GM10266 (cell line): ENCODE measurements at regions not wholly inside any gene's neighbourhood (a gene's known extent, or its start where the extent isn't known, plus 50 kb on each side); places are given as distances from the start of the nearest gene placed in this dataset.

Experiments
- DNase-seq: peaks from one replicate; pipeline ENCODE4 v3.0.0; 2012; ENCODE audit errors: extremely low spot score
- TF ChIP-seq, protein P1 (sequence below): IDR thresholded peaks from 2 replicates; pipeline ENCODE4 v1.5.1; 2012; ENCODE audit warnings: mild to moderate bottlenecking, low read depth; ENCODE audit not compliant: control insufficient read depth, insufficient read depth; ENCODE audit errors: missing control alignments

DNA sequence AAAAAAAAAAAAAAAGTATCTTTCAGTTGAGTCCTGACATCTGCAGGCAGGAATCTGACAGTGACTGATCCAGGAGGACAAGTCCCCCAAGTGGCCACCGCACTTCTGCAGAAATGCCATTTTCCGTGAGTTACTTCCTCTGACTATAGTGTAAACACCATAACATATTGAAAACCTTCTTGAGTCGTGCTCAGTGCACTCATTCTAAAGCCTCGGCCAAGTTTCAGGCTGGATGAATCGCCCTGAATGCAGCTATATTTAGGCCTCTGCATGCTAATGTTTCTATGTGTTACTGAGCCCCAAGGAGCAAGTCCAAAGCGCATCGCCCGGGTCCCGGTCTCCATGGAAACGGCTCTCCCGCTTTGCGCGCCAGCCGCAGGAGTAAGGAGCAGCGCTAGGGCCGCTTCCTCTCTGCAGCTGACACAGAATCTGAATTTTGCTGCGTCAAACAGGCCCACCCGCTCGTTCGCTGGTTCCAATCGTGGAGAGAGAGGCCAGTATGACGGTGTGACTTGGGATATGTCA, 335.4 kb downstream of the MSX2 start:
- no peak for DNase-seq
- TF ChIP-seq, protein P1, sequence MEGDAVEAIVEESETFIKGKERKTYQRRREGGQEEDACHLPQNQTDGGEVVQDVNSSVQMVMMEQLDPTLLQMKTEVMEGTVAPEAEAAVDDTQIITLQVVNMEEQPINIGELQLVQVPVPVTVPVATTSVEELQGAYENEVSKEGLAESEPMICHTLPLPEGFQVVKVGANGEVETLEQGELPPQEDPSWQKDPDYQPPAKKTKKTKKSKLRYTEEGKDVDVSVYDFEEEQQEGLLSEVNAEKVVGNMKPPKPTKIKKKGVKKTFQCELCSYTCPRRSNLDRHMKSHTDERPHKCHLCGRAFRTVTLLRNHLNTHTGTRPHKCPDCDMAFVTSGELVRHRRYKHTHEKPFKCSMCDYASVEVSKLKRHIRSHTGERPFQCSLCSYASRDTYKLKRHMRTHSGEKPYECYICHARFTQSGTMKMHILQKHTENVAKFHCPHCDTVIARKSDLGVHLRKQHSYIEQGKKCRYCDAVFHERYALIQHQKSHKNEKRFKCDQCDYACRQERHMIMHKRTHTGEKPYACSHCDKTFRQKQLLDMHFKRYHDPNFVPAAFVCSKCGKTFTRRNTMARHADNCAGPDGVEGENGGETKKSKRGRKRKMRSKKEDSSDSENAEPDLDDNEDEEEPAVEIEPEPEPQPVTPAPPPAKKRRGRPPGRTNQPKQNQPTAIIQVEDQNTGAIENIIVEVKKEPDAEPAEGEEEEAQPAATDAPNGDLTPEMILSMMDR = no peak

DNA sequence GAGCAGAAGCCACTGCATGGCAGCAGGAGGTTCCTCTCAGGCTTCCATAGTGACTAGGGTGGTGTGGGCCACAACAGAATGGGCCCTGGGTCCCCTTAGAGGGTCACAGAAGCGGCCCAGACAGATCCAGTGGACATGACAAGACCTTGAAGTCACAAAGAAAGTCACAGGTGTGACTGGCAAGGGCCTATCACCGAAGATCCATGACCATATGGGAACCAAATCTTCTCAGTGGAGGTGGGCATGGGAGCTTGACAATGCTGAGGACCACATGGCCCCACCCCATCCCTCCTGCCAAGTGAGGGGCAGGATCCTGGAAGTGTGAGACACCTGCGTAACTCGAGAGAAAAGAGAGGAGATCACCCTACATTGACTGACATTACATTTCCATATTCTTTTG, 332.4 kb downstream of the MSX2 start:
- DNase-seq = no peak
- TF ChIP-seq, protein P1 = no peak

DNA sequence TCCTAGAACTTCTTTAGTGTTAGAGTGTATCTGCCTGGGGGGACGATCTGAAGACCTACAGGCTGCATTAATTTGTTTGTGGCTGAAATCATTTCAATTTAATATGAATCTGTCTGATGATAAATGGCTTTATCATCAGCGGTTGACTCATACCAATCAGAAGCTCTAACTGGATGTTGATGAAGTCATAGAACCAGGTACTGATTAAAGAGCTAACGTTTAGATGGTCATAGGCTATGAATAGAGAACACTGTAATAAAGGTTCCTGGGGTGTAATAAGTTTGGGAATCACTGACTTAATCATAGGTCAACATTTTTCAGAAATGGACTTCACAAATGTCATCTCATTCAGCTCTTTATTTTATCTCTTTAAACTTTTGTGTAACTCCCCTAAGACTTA, 329.9 kb downstream of the MSX2 start:
- no peak for DNase-seq
- TF ChIP-seq, protein P1 = no peak

DNA sequence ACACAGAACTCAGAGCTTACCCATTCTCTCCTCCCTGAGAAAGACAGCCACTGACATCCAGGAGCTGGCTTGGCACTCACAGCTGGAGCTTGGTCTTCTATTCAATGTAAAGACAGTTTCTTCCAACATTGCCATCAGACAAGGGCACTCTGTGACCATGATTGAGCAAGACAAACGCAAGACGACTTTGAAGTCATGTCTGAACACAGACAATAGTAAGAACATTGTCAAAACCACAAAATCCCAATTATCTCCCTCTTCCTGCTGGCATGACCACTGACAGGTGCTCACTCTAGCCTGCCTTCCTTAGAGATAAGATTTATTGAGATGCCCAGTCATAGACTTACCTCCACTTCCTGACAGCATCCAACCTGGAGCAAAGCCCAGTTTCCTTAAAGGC, 328.0 kb downstream of the MSX2 start:
- DNase-seq = no peak
- TF ChIP-seq, protein P1 = no peak

DNA sequence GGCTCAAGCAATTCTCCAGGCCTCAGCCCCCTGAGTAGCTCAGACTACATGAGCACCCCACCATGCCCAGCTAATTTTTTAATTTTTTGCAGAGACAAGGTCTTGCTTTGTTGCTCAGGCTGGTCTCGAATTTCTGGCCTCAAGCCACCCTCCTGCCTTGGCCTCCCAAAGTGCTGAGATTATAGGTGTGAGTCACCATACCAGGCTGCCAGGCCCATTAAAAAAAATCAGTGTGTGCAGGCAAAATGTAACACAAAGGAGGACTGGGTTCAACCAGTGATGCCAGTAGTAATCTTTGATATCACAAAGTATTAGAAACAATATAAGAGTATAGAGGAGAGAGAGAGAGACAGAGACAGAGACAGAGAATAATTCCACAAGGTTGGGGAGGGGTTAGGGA, 322.7 kb downstream of the MSX2 start:
- no peak for DNase-seq
- TF ChIP-seq, protein P1 = no peak

DNA sequence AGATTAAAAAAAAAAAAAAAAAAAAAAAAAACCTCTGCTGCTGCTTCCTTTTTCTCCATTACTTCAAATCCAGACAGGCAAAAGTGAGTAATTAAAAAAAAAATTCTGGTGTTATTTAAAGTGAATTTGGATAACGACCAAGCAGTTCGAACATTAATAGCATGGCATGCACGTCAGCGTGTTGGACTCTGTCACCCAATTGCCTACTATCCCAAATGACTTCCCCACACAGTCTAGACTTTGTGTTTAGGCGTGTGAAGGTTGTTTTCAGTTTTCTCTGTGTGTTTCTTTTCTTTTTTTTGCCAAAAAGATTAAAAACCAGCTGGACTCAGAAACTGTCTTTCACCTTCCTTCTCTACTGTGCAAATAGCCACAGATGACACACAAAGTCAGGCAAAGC, 321.4 kb downstream of the MSX2 start:
- DNase-seq = no peak
- TF ChIP-seq, protein P1 = no peak

DNA sequence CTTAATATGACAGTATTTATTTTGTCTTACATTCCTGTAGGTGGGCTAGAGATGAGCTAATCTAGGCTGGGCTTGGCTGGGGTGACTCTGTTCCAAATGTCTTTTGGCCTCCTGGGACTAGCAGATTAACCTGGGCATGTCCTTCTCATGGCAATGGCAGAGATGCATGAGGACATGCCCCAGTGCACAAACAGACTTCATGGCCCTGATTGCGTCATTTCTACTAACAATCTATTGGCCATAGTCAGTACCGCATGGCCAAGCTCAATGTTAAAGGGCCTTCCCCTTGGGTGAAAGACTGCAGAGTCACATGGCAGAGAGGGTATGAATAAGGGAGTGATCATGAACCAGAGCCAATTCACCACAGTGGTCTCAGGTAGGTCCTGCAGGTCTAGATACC, 313.4 kb downstream of the MSX2 start:
- TF ChIP-seq, protein P1 = no peak

More for the DNA sequence above, 313.4 kb downstream of the MSX2 start:
- no peak for DNase-seq
